BJ (cell line): ENCODE measurements at regions not wholly inside any gene's neighbourhood (a gene's known extent, or its start where the extent isn't known, plus 50 kb on each side); places are given as distances from the start of the nearest gene placed in this dataset.

Source experiments
- CTCF ChIA-PET: fragments of 350-600 bp; formaldehyde crosslinking; extraction: SDS; loops from one replicate; lab custom pipeline; 2021; ENCODE audit warnings: antibody characterized with exemption, inconsistent platforms; lab: Yijun Ruan, JAX
- POLR2A ChIA-PET: fragments of 300-600 bp; sonication (Branson Sonifier 250); formaldehyde crosslinking; extraction: SDS; loops from one replicate; lab custom pipeline; 2021; ENCODE audit warnings: antibody characterized with exemption; lab: Charles Lee
- DNase-seq: peaks from one replicate; pipeline ENCODE4 v3.0.0-alpha.2; 2011; ENCODE audit warnings: low read depth
- H3K27me3 ChIP-seq: 2 replicates; pipeline ENCODE4 v1.6.0; 2011; ENCODE audit warnings: low read length; ENCODE audit not compliant: control insufficient read depth, insufficient read depth
- H3K36me3 ChIP-seq: 2 replicates; pipeline ENCODE4 v1.5.1; 2011; ENCODE audit warnings: low read length; ENCODE audit not compliant: control insufficient read depth, insufficient read depth
- H3K4me3 ChIP-seq: 2 replicates; pipeline ENCODE4 v1.5.1; 2011; ENCODE audit warnings: low read depth, mild to moderate bottlenecking, control low read depth, low read length
- TF ChIP-seq, protein P1 (sequence below): IDR thresholded peaks from 2 replicates; pipeline ENCODE4 v1.5.1; 2011; ENCODE audit warnings: low read depth, mild to moderate bottlenecking, control low read depth, inconsistent platforms, low read length, moderate library complexity; ENCODE audit not compliant: insufficient read depth

DNA sequence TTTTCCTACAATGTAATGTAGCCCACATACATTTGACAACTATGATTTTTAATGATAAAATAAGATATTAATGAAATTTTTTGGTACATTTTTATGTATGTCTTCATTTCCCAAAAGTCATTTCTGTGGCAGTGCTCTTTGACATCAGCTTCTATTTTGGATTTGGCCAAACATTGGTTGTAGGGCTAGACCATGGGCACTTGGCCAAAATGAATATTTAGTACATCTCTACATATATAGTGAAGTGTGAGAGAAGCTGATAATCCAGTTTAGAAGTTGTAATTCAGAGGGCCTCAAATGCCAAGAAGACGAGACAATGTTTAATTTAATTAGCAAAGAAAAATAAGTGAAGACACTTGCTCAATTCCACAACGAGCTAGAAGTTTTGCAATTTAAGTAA lies 724.9 kb upstream of the SOX9 start:
- H3K36me3 ChIP-seq = no peaks in the 10 kb centered on the region
- DNase-seq = no peak
- POLR2A ChIA-PET = no interaction called here
- H3K27me3 ChIP-seq = no peaks in the 10 kb centered on the region
- no peak overlapping the region for H3K4me3 ChIP-seq
- TF ChIP-seq, protein P1, sequence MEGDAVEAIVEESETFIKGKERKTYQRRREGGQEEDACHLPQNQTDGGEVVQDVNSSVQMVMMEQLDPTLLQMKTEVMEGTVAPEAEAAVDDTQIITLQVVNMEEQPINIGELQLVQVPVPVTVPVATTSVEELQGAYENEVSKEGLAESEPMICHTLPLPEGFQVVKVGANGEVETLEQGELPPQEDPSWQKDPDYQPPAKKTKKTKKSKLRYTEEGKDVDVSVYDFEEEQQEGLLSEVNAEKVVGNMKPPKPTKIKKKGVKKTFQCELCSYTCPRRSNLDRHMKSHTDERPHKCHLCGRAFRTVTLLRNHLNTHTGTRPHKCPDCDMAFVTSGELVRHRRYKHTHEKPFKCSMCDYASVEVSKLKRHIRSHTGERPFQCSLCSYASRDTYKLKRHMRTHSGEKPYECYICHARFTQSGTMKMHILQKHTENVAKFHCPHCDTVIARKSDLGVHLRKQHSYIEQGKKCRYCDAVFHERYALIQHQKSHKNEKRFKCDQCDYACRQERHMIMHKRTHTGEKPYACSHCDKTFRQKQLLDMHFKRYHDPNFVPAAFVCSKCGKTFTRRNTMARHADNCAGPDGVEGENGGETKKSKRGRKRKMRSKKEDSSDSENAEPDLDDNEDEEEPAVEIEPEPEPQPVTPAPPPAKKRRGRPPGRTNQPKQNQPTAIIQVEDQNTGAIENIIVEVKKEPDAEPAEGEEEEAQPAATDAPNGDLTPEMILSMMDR = no peak
- CTCF ChIA-PET = no interaction called here

- Histone ChIP-seq H3K4me3 (no peak overlapping the region), H3K36me3 (no peaks in the 10 kb centered on the region), H3K27me3 (no peaks in the 10 kb centered on the region)
- ChIA-PET POLR2A (no interaction called here), CTCF (no interaction called here)
- DNase-seq = no peak
- TF ChIP-seq, protein P1 = no peak
Measured at GRCh38 chr17:71396711-71397110, 724.1 kb upstream of the SOX9 start.

GRCh38 chr17:71398025-71398424 lies 722.8 kb upstream of the SOX9 start:
- CTCF ChIA-PET = interaction anchor here (1.4 kb wide), 2 partner anchors 13 to 17 kb away, joined by 3 to 6 read pairs; no protein-coding TSS in a partner anchor
- TF ChIP-seq, protein P1 = no peak
- H3K36me3 ChIP-seq = no peaks in the 10 kb centered on the region
- DNase-seq = no peak
- H3K4me3 ChIP-seq = no peak overlapping the region
- no peaks in the 10 kb centered on the region for H3K27me3 ChIP-seq
- POLR2A ChIA-PET = no interaction called here

DNA sequence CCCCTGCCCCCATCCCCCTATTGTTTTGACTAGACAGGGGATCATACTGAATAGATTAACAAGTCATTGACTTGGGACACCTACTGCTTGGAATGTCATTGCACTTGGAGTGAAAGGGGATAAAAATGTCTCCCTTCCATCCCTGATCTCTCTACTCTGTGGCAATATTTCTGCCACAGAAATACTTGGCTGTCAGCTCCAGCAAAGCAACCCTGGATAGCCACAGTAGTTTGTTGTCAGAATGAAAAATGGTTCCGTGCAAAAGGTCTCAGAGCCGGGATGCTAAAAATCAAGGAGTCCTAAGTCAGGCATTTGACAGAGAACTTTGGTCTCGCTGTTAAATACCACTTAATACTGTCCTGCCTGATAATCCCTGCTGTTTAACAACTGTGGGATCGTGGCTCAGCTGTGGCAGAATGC lies 722.0 kb upstream of the SOX9 start:
- POLR2A ChIA-PET = interaction anchor here (0.5 kb wide), 1 partner anchor 36 kb away, joined by 19 read pairs; no protein-coding TSS in a partner anchor
- Histone ChIP-seq H3K4me3 (no peak overlapping the region), H3K36me3 (no peaks in the 10 kb centered on the region), H3K27me3 (no peaks in the 10 kb centered on the region)
- TF ChIP-seq, protein P1 = no peak
- CTCF ChIA-PET = interaction anchor here (1.4 kb wide), 2 partner anchors 14 to 18 kb away, joined by 3 to 6 read pairs; no protein-coding TSS in a partner anchor
- DNase-seq = no peak

DNA sequence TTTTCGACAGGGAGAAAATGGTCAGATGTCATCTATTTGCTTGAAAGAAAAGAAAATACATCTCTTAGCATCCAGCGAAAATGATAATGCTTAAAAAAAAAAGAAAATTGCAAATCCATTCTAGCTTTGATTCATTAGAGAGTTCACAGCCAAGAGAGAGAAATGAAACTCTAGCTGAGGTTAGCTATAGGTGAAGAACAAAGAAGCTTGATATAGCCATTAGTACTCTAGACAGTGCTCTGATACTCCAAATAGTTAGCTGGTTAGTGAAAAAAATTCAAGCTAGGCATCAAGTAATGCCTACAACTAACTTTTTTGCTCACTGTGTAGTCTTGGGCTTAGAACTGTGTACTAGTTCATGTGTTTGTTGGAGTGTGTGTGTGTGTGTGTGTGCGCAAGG lies 721.6 kb upstream of the SOX9 start:
- POLR2A ChIA-PET = interaction anchor here (0.5 kb wide), 1 partner anchor 35 kb away, joined by 19 read pairs; no protein-coding TSS in a partner anchor
- CTCF ChIA-PET = no interaction called here
- H3K4me3 ChIP-seq = no peak overlapping the region
- H3K36me3 ChIP-seq = no peaks in the 10 kb centered on the region
- TF ChIP-seq, protein P1 = no peak
- DNase-seq = no peak
- no peaks in the 10 kb centered on the region for H3K27me3 ChIP-seq
